Ovary (tissue), 7 donors: ENCODE measurements at regions not wholly inside any gene's neighbourhood (a gene's known extent, or its start where the extent isn't known, plus 50 kb on each side); places are given as distances from the start of the nearest gene placed in this dataset.

Source experiments
- DNase-seq, 5 donors: peaks; one replicate each; pipeline ENCODE4 v3.0.0-alpha.2; 2019 to 2020
- H3K27ac ChIP-seq, 2 donors: fragments of 200-600 bp; one replicate each; pipeline versions ENCODE4 v1.5.1 to v1.8.0; 2019 to 2022
- H3K27me3 ChIP-seq: fragments of 200-600 bp; one replicate; pipeline ENCODE4 v1.8.0; 2022
- H3K36me3 ChIP-seq: fragments of 200-600 bp; sonication (generic); one replicate; pipeline ENCODE4 v1.5.1; 2019
- H3K4me1 ChIP-seq: one replicate; pipeline ENCODE4 v1.8.1; 2013; ENCODE audit warnings: mild to moderate bottlenecking, moderate library complexity; ENCODE audit not compliant: insufficient read depth
- H3K4me3 ChIP-seq: fragments of 200-600 bp; sonication (generic); one replicate; pipeline ENCODE4 v1.5.1; 2017
- H3K9me3 ChIP-seq, 2 donors: fragments of 200-600 bp in 1 of 2; sonication (generic) in 1 of 2; one replicate each; pipeline versions ENCODE4 v1.5.1 to v1.8.1; 2013 to 2019; ENCODE audit warnings: mild to moderate bottlenecking in 1 of 2, moderate library complexity in 1 of 2
- CTCF ChIP-seq, 3 donors: fragments of 450-650 bp in 2 of 3; fragments of 200-600 bp in 1 of 3; IDR thresholded peaks; one replicate each; pipeline versions ENCODE4 v1.5.1 to v1.8.0; 2016 to 2022; ENCODE audit warnings: antibody characterized with exemption in 3 of 3, mild to moderate bottlenecking in 1 of 3
- EP300 ChIP-seq: sonication (generic); formaldehyde crosslinking; IDR thresholded peaks from one replicate; pipeline ENCODE4 v1.6.1; 2017; ENCODE audit warnings: antibody characterized with exemption
- POLR2A ChIP-seq: fragments of 450-650 bp; IDR thresholded peaks from one replicate; pipeline ENCODE4 v1.6.1; 2017; ENCODE audit warnings: antibody characterized with exemption, mild to moderate bottlenecking, moderate library complexity
- WGBS, 3 donors: extraction: QIAGEN DNeasy Blood & Tissue Kit in 1 of 3; methylation state at CpG; one replicate each; pipeline versions ENCODE4 v1.1.5 to v1.1.7; 2013 to 2017; 5-methylcytosine and 5-hydroxymethylcytosine counted together
- intact Hi-C, 4 donors: fragments of 100-400 bp; cut with DNase I; formaldehyde crosslinking; loops; one replicate each; pipeline versions ENCODE4 v1.11.0 to v1.15.1; 2022 to 2023
- donor health status: DM: no; HTN: no; CAD: no; lungs with moderate emphysema.
- donor health status: DM: no; HTN: no; CAD: no.
- donor health status: Bipolar disorder and iron deficiency.
- donor health status: DM: no; HTN: no; CAD: no.
- donor health status: DM: yes; HTN: yes; CAD: no.

GRCh38 chr9:105191508-105192121 is 52.8 kb upstream of the SLC44A1 start:
- TF ChIP-seq EP300 = no peak
- TF ChIP-seq POLR2A = no peak
- no peak for TF ChIP-seq CTCF (IDR thresholded peaks at IDR 0.05)
- Histone ChIP-seq H3K27me3 (no peaks in the 10 kb centered on the region), H3K9me3 (no peaks in the 10 kb centered on the region), H3K36me3 (no peaks in the 10 kb centered on the region), H3K4me1 (no peaks in the 10 kb centered on the region), H3K27ac (no peak overlapping the region), H3K4me3 (no peak overlapping the region)
- intact Hi-C loops = no loop called here
- no peak for DNase-seq
- WGBS, 3 donors = 85 to 92% (median 86%) methylated on average over 10 of the region's 10 CpGs

- no peaks in the 10 kb centered on the region for H3K36me3 ChIP-seq
- 73 to 82% (median 80%) methylated on average over 3 of the region's 3 CpGs for WGBS, 3 donors
- no peak for TF ChIP-seq CTCF (IDR thresholded peaks at IDR 0.05)
- no peak for TF ChIP-seq POLR2A
- TF ChIP-seq EP300 = no peak
Observed at GRCh38 chr9:105193560-105193959, 50.9 kb upstream of the SLC44A1 start.

GRCh38 chr9:105194234-105194633 is 50.2 kb upstream of the SLC44A1 start:
- Histone ChIP-seq H3K27ac (no peak overlapping the region), H3K4me3 (no peak overlapping the region), H3K36me3 (no peaks in the 10 kb centered on the region), H3K9me3 (no peaks in the 10 kb centered on the region), H3K27me3 (no peaks in the 10 kb centered on the region), H3K4me1 (no peaks in the 10 kb centered on the region)
- no peak for DNase-seq
- TF ChIP-seq POLR2A = no peak
- no peak for TF ChIP-seq EP300
- TF ChIP-seq CTCF (IDR thresholded peaks at IDR 0.05) = no peak
- intact Hi-C loops = no loop called here
- WGBS, 3 donors = 83 to 88% (median 86%) methylated on average over 4 of the region's 4 CpGs

More at GRCh38 chr9:105193560-105193959, 50.9 kb upstream of the SLC44A1 start:
- Histone ChIP-seq H3K9me3 (no peaks in the 10 kb centered on the region), H3K4me1 (no peaks in the 10 kb centered on the region), H3K27me3 (no peaks in the 10 kb centered on the region), H3K4me3 (no peak overlapping the region), H3K27ac (no peak overlapping the region)
- intact Hi-C loops = no loop called here
- no peak for DNase-seq
